T-cell (primary cell): ENCODE measurements at regions not wholly inside any gene's neighbourhood (a gene's known extent, or its start where the extent isn't known, plus 50 kb on each side); places are given as distances from the start of the nearest gene placed in this dataset.

Experiments used
- ATAC-seq, 4 experiments: fragments of 200-7000 bp in 3 of 4; fragments of 150-1000 bp in 1 of 4; cut with Tn5 transposase; replicated peaks in 1 of 4; 1 replicate in 3 of 4; 2 replicates in 1 of 4; pipeline ENCODE4 v1.10.0; 2021; ENCODE audit warnings: moderate library complexity in 3 of 4, mild to moderate bottlenecking in 2 of 4, moderate number of reproducible peaks in 1 of 4
- CTCF ChIA-PET, 2 donors: fragments of 300-600 bp; sonication (Branson Sonifier 250); formaldehyde crosslinking; loops; one replicate each; lab custom pipeline; 2022; ENCODE audit warnings: antibody characterized with exemption in 2 of 2; lab: Charles Lee
- POLR2A ChIA-PET, 2 donors: fragments of 300-600 bp; sonication (Branson Sonifier 250); formaldehyde crosslinking; loops; one replicate each; lab custom pipeline; 2022; ENCODE audit warnings: antibody characterized with exemption in 2 of 2; lab: Charles Lee
- DNase-seq, 35 experiments: peaks; one replicate each; pipeline versions ENCODE4 v3.0.0 to v3.0.0-alpha.2; 2013 to 2023
- H3K27ac ChIP-seq: one replicate; pipeline ENCODE4 v1.5.1; 2013; ENCODE audit warnings: low read length
- H3K27me3 ChIP-seq, 2 experiments: replicated peaks in 1 of 2; 1 replicate in 1 of 2; 2 replicates in 1 of 2; pipeline versions ENCODE4 v1.6.1 to v1.7.0; 2013; ENCODE audit warnings: low read length in 1 of 2, mixed read lengths in 1 of 2; ENCODE audit not compliant: control insufficient read depth in 2 of 2, insufficient read depth in 2 of 2; ENCODE audit errors: extremely low read depth in 1 of 2
- H3K36me3 ChIP-seq, 2 donors: 1 replicate in 1 of 2; 2 replicates in 1 of 2; pipeline versions ENCODE4 v1.6.1 to v1.7.0; 2013; ENCODE audit warnings: low read length in 1 of 2; ENCODE audit not compliant: control insufficient read depth in 2 of 2, insufficient read depth in 1 of 2; ENCODE audit errors: extremely low read depth in 1 of 2
- H3K4me1 ChIP-seq, 2 experiments: 1 replicate in 1 of 2; 2 replicates in 1 of 2; pipeline versions ENCODE4 v1.6.1 to v1.7.0; 2013; ENCODE audit warnings: low read length in 2 of 2, mixed read lengths in 1 of 2; ENCODE audit not compliant: insufficient read depth in 2 of 2, control insufficient read depth in 1 of 2; ENCODE audit errors: extremely low read depth in 1 of 2
- H3K4me3 ChIP-seq, 2 donors: 1 replicate in 1 of 2; 2 replicates in 1 of 2; pipeline versions ENCODE4 v1.5.1 to v1.7.0; 2013; ENCODE audit warnings: mild to moderate bottlenecking in 2 of 2, low read length in 1 of 2, moderate library complexity in 1 of 2; ENCODE audit not compliant: control insufficient read depth in 1 of 2; ENCODE audit errors: extremely low read depth in 1 of 2
- H3K9me3 ChIP-seq: 2 replicates; pipeline ENCODE4 v1.7.0; 2013
- H3K27ac Mint-ChIP-seq, 2 donors: one replicate each; pipeline ENCODE4 v1.8.0; 2020 to 2021; ENCODE audit warnings: mild to moderate bottlenecking in 2 of 2, mixed read lengths in 2 of 2
- H3K27me3 Mint-ChIP-seq, 2 donors: one replicate each; pipeline ENCODE4 v1.8.0; 2021 to 2022; ENCODE audit warnings: mixed read lengths in 2 of 2
- H3K36me3 Mint-ChIP-seq: one replicate; pipeline ENCODE4 v1.8.0; 2021; ENCODE audit warnings: mixed read lengths
- H3K4me1 Mint-ChIP-seq, 3 donors: one replicate each; pipeline ENCODE4 v1.8.0; 2020 to 2022; ENCODE audit warnings: mixed read lengths in 3 of 3, mild to moderate bottlenecking in 1 of 3
- H3K4me3 Mint-ChIP-seq, 3 donors: one replicate each; pipeline ENCODE4 v1.8.0; 2020 to 2022; ENCODE audit warnings: mild to moderate bottlenecking in 3 of 3, mixed read lengths in 3 of 3, moderate library complexity in 3 of 3
- H3K9me3 Mint-ChIP-seq, 3 donors: one replicate each; pipeline ENCODE4 v1.8.0; 2020 to 2022; ENCODE audit warnings: mixed read lengths in 3 of 3
- WGBS: methylation state at CpG from one replicate; pipeline ENCODE4 v1.1.5; 2013; ENCODE audit warnings: missing lambda C conversion rate; ENCODE audit not compliant: insufficient coverage; 5-methylcytosine and 5-hydroxymethylcytosine counted together

- ATAC-seq = no peak
- CTCF ChIA-PET = interaction anchor here in 1 of 2 donors (0.6 kb wide), 1 partner anchor 1473 kb away, joined by 4 read pairs; no protein-coding TSS in a partner anchor
- peaks cover 0 to 24% of the 10 kb centered on the region in 2 experiments for H3K27me3 ChIP-seq
- no peak for DNase-seq
- POLR2A ChIA-PET = no interaction called here
- no peaks in the 10 kb centered on the region for H3K4me1 ChIP-seq
- Mint-ChIP-seq H3K36me3 (no peaks in the 10 kb centered on the region), H3K9me3 (no peaks in the 10 kb centered on the region), H3K4me1 (no peaks in the 10 kb centered on the region), H3K27me3 (peaks cover 14 to 25% of the 10 kb centered on the region in 2 donors), H3K27ac (no peak overlapping the region), H3K4me3 (no peak overlapping the region)
- WGBS = 71% methylated on average over 1 of the region's 2 CpGs
- H3K36me3 ChIP-seq = no peaks in the 10 kb centered on the region
- no peak overlapping the region for H3K27ac ChIP-seq
- H3K9me3 ChIP-seq = no peaks in the 10 kb centered on the region
- no peak overlapping the region for H3K4me3 ChIP-seq
Measured at GRCh38 chr11:45530111-45530510, 135.3 kb downstream of the CHST1 start.

- ATAC-seq = no peak
- POLR2A ChIA-PET = no interaction called here
- H3K36me3 Mint-ChIP-seq = no peaks in the 10 kb centered on the region
Measured at GRCh38 chr11:45528435-45528834, 137.0 kb downstream of the CHST1 start.

GRCh38 chr11:45527898-45528297, 137.5 kb downstream of the CHST1 start:
- Histone ChIP-seq H3K27me3 (peaks cover 0 to 24% of the 10 kb centered on the region in 2 experiments), H3K36me3 (no peaks in the 10 kb centered on the region), H3K4me1 (no peaks in the 10 kb centered on the region), H3K27ac (no peak overlapping the region), H3K4me3 (no peak overlapping the region), H3K9me3 (no peaks in the 10 kb centered on the region)
- no peak for ATAC-seq
- WGBS = 13% methylated on average over 1 of the region's 1 CpG
- Mint-ChIP-seq H3K27ac (no peak overlapping the region), H3K27me3 (peaks cover 7 to 18% of the 10 kb centered on the region in 2 donors), H3K4me3 (no peak overlapping the region), H3K4me1 (no peaks in the 10 kb centered on the region), H3K36me3 (no peaks in the 10 kb centered on the region), H3K9me3 (peaks cover 0 to 9% (median under 1%) of the 10 kb centered on the region in 3 donors)
- ChIA-PET CTCF (interaction anchor here in 1 of 2 donors (0.6 kb wide), 1 partner anchor 546 kb away, joined by 4 read pairs; no protein-coding TSS in a partner anchor), POLR2A (no interaction called here)
- DNase-seq = no peak

More at GRCh38 chr11:45528435-45528834, 137.0 kb downstream of the CHST1 start:
- Mint-ChIP-seq H3K9me3 (peaks cover 0 to 7% (median 0%) of the 10 kb centered on the region in 3 donors), H3K4me1 (no peaks in the 10 kb centered on the region), H3K27me3 (peaks cover 12 to 23% of the 10 kb centered on the region in 2 donors), H3K4me3 (no peak overlapping the region), H3K27ac (no peak overlapping the region)
- WGBS = 85% methylated on average over 2 of the region's 2 CpGs
- Histone ChIP-seq H3K36me3 (no peaks in the 10 kb centered on the region), H3K9me3 (no peaks in the 10 kb centered on the region), H3K4me3 (no peak overlapping the region), H3K27ac (no peak overlapping the region), H3K27me3 (peaks cover 0 to 24% of the 10 kb centered on the region in 2 experiments), H3K4me1 (no peaks in the 10 kb centered on the region)
- CTCF ChIA-PET = interaction anchor here in 1 of 2 donors (0.6 kb wide), 1 partner anchor 545 kb away, joined by 4 read pairs; no protein-coding TSS in a partner anchor
- DNase-seq = no peak

- Mint-ChIP-seq H3K9me3 (peaks cover 6 to 16% (median 6%) of the 10 kb centered on the region in 3 donors), H3K36me3 (peaks cover 5% of the 10 kb centered on the region), H3K27me3 (peaks cover 3 to 15% of the 10 kb centered on the region in 2 donors), H3K4me3 (no peak overlapping the region), H3K4me1 (no peaks in the 10 kb centered on the region), H3K27ac (no peak overlapping the region)
- no peak overlapping the region for H3K27ac ChIP-seq
- DNase-seq (no peak), ATAC-seq (no peak)
- no peaks in the 10 kb centered on the region for H3K36me3 ChIP-seq
- no peak overlapping the region for H3K4me3 ChIP-seq
- H3K27me3 ChIP-seq = peaks cover 0 to 10% of the 10 kb centered on the region in 2 experiments
- no peaks in the 10 kb centered on the region for H3K9me3 ChIP-seq
- H3K4me1 ChIP-seq = no peaks in the 10 kb centered on the region
- WGBS = no CpG with 5 or more reads among the region's 3 CpGs
- POLR2A ChIA-PET = no interaction called here
- CTCF ChIA-PET = no interaction called here
Measured at GRCh38 chr11:45525393-45525792, 140.0 kb downstream of the CHST1 start.

- CTCF ChIA-PET = no interaction called here
- H3K4me1 ChIP-seq = no peaks in the 10 kb centered on the region
- H3K27me3 ChIP-seq = peaks cover 0 to 3% of the 10 kb centered on the region in 2 experiments
- H3K27me3 Mint-ChIP-seq = peaks cover 0 to 15% of the 10 kb centered on the region in 2 donors
- no peak overlapping the region for H3K27ac Mint-ChIP-seq
- peaks cover 5% of the 10 kb centered on the region for H3K36me3 Mint-ChIP-seq
- no peak overlapping the region for H3K4me3 Mint-ChIP-seq
- DNase-seq = no peak
- POLR2A ChIA-PET = no interaction called here
- H3K4me3 ChIP-seq = no peak overlapping the region
- H3K9me3 ChIP-seq = no peaks in the 10 kb centered on the region
- H3K27ac ChIP-seq = no peak overlapping the region
- H3K9me3 Mint-ChIP-seq = peaks cover 6 to 16% (median 6%) of the 10 kb centered on the region in 3 donors
- no peaks in the 10 kb centered on the region for H3K36me3 ChIP-seq
- no CpG with 5 or more reads among the region's 5 CpGs for WGBS
- no peaks in the 10 kb centered on the region for H3K4me1 Mint-ChIP-seq
- no peak for ATAC-seq
Measured at GRCh38 chr11:45523760-45524159, 141.7 kb downstream of the CHST1 start.

GRCh38 chr11:45518833-45519535, 146.4 kb downstream of the CHST1 start:
- CTCF ChIA-PET = no interaction called here
- Mint-ChIP-seq H3K27me3 (peaks cover 0 to 7% of the 10 kb centered on the region in 2 donors), H3K4me1 (no peaks in the 10 kb centered on the region), H3K9me3 (peaks cover 6 to 15% (median 6%) of the 10 kb centered on the region in 3 donors), H3K36me3 (peaks cover 5% of the 10 kb centered on the region), H3K4me3 (no peak overlapping the region), H3K27ac (no peak overlapping the region)
- Histone ChIP-seq H3K36me3 (no peaks in the 10 kb centered on the region), H3K4me1 (no peaks in the 10 kb centered on the region), H3K4me3 (no peak overlapping the region), H3K9me3 (no peaks in the 10 kb centered on the region), H3K27me3 (peaks cover 0 to 3% of the 10 kb centered on the region in 2 experiments), H3K27ac (no peak overlapping the region)
- WGBS = 87% methylated on average over 3 of the region's 5 CpGs
- POLR2A ChIA-PET = no interaction called here
- ATAC-seq (no peak), DNase-seq (no peak)
